GM12878 (cell line): ENCODE measurements at regions not wholly inside any gene's neighbourhood (a gene's known extent, or its start where the extent isn't known, plus 50 kb on each side); places are given as distances from the start of the nearest gene placed in this dataset.

Source experiments
- ATAC-seq: fragments of 200-7000 bp; cut with Tn5 transposase; 3 replicates; pipeline ENCODE4 v1.9.1; 2020; ENCODE audit warnings: mild to moderate bottlenecking, moderate library complexity
- BruUV-seq: library from RNA; stranded (reverse); fragments of 400-500 nt; replicated peaks from 2 replicates; lab custom pipeline; 2021; lab: Mats Ljungman, UMichigan
- CTCF ChIA-PET: fragments of 300-600 bp; sonication (Branson Sonifier 250); formaldehyde crosslinking; extraction: SDS; loops from one replicate; lab custom pipeline; 2021; ENCODE audit warnings: inconsistent platforms; lab: Yijun Ruan, JAX
- POLR2A ChIA-PET: fragments of 350-600 bp; formaldehyde crosslinking; extraction: SDS; loops from one replicate; lab custom pipeline; 2021; ENCODE audit warnings: inconsistent platforms; lab: Charles Lee
- RAD21 ChIA-PET: fragments of 300-600 bp; sonication (Branson Sonifier 250); formaldehyde crosslinking; loops from one replicate; lab custom pipeline; 2023; ENCODE audit warnings: antibody characterized with exemption; ENCODE audit not compliant: unreplicated experiment; lab: Charles Lee
- SMC1A ChIA-PET: fragments of 300-600 bp; sonication (Branson Sonifier 250); formaldehyde crosslinking; loops from one replicate; lab custom pipeline; 2023; ENCODE audit not compliant: unreplicated experiment, uncharacterized antibody; lab: Charles Lee
- DNase-seq: peaks from one replicate; pipeline ENCODE4 v3.0.0-alpha.2; 2011; ENCODE audit warnings: low read depth, low spot score
- FAIRE-seq: peaks from 3 replicates; lab custom pipeline; 2011; peaks lifted over from hg19 to GRCh38; lab: Jason Lieb, UNC
- H2AFZ ChIP-seq: 2 replicates; pipeline ENCODE4 v1.6.0; 2011; ENCODE audit warnings: low read depth, low read length, control low read depth; ENCODE audit not compliant: control insufficient read depth
- H3K27ac ChIP-seq: 2 replicates; pipeline ENCODE4 v1.5.1; 2011; ENCODE audit warnings: control low read depth; ENCODE audit not compliant: control insufficient read depth, insufficient read depth
- H3K27me3 ChIP-seq, 2 experiments: replicated peaks in 1 of 2; 2 replicates each; pipeline versions ENCODE4 v1.6.0 to v1.6.1; 2011; ENCODE audit warnings: low read length in 1 of 2; ENCODE audit not compliant: control insufficient read depth in 2 of 2, insufficient read depth in 2 of 2
- H3K36me3 ChIP-seq, 2 experiments: 2 replicates each; pipeline ENCODE4 v1.5.1; 2011; ENCODE audit warnings: low read length in 1 of 2; ENCODE audit not compliant: control insufficient read depth in 2 of 2, insufficient read depth in 2 of 2
- H3K4me1 ChIP-seq: 2 replicates; pipeline ENCODE4 v1.6.1; 2011; ENCODE audit warnings: mild to moderate bottlenecking, low read length, moderate library complexity, mixed read lengths; ENCODE audit not compliant: control insufficient read depth, insufficient read depth
- H3K4me2 ChIP-seq: 2 replicates; pipeline ENCODE4 v1.6.0; 2011; ENCODE audit warnings: control low read depth; ENCODE audit not compliant: control insufficient read depth, insufficient read depth
- H3K4me3 ChIP-seq: fragments of 200-600 bp; sonication (generic); 2 replicates; pipeline ENCODE4 v1.5.1; 2016
- H3K79me2 ChIP-seq: 2 replicates; pipeline ENCODE4 v1.6.0; 2011; ENCODE audit warnings: low read length; ENCODE audit not compliant: control insufficient read depth, insufficient read depth
- H3K9ac ChIP-seq: 2 replicates; pipeline ENCODE4 v1.8.0; 2011; ENCODE audit warnings: low read length, control low read depth, mixed read lengths; ENCODE audit not compliant: control insufficient read depth, insufficient read depth
- H3K9me3 ChIP-seq: replicated peaks from 3 replicates; pipeline ENCODE4 v1.5.1; 2011; ENCODE audit warnings: mild to moderate bottlenecking, low read length; ENCODE audit not compliant: control insufficient read depth, insufficient read depth
- H4K20me1 ChIP-seq: 2 replicates; pipeline ENCODE4 v1.6.0; 2011; ENCODE audit not compliant: control insufficient read depth, insufficient read depth
- BCL11A ChIP-seq: IDR thresholded peaks from 2 replicates; pipeline ENCODE4 v1.6.1; 2011; ENCODE audit warnings: low read depth, low read length
- CHD4 ChIP-seq: fragments of 200-600 bp; sonication (generic); IDR thresholded peaks from 2 replicates; pipeline ENCODE4 v1.6.1; 2016; ENCODE audit warnings: mild to moderate bottlenecking
- E4F1 ChIP-seq: fragments of 450-650 bp; IDR thresholded peaks from 2 replicates; pipeline ENCODE4 v1.6.1; 2018; ENCODE audit warnings: borderline replicate concordance, mild to moderate bottlenecking; ENCODE audit not compliant: partially characterized antibody
- KLF5 ChIP-seq: fragments of 450-650 bp; IDR thresholded peaks from 2 replicates; pipeline ENCODE4 v1.6.1; 2014; ENCODE audit warnings: mild to moderate bottlenecking; ENCODE audit not compliant: partially characterized antibody
- POLR2AphosphoS5 ChIP-seq: IDR thresholded peaks from 2 replicates; pipeline ENCODE4 v1.6.1; 2011; ENCODE audit warnings: mild to moderate bottlenecking, low read length, inconsistent platforms
- POU2F2 ChIP-seq: IDR thresholded peaks from 3 replicates; pipeline ENCODE4 v1.6.1; 2011; ENCODE audit warnings: low read depth, mild to moderate bottlenecking, low read length, borderline replicate concordance
- RBBP5 ChIP-seq: fragments of 200-600 bp; sonication (generic); conservative IDR thresholded peaks from 2 replicates; pipeline ENCODE4 v1.6.1; 2016
- TARDBP ChIP-seq: IDR thresholded peaks from 2 replicates; pipeline ENCODE4 v1.6.1; 2016; ENCODE audit warnings: borderline replicate concordance
- TCF3 ChIP-seq: IDR thresholded peaks from 2 replicates; pipeline ENCODE4 v1.6.1; 2012; ENCODE audit warnings: low read depth, mild to moderate bottlenecking, low read length, borderline replicate concordance; ENCODE audit not compliant: insufficient read depth
- WGBS: methylation state at CpG from one replicate; pipeline ENCODE4 v1.1.6; 2016; ENCODE audit warnings: low lambda C conversion rate; ENCODE audit not compliant: insufficient replicate concordance, insufficient coverage; ENCODE audit errors: missing lambda C conversion rate; 5-methylcytosine and 5-hydroxymethylcytosine counted together
- in situ Hi-C: fragments of 300-500 bp; cut with MboI; formaldehyde crosslinking; loops from 9 replicates; pipeline ENCODE4 v1.14.3; 2018; ENCODE audit warnings: mixed read lengths
- intact Hi-C: fragments of 100-400 bp; cut with micrococcal nuclease; formaldehyde crosslinking; loops from one replicate; pipeline ENCODE4 v1.14.2; 2022; ENCODE audit not compliant: unreplicated experiment
- TF ChIP-seq, protein P1 (sequence below): fragments of 450-650 bp; formaldehyde crosslinking; IDR thresholded peaks from 2 replicates; pipeline ENCODE4 v1.4.0; 2022; ENCODE audit warnings: mild to moderate bottlenecking, moderate library complexity
- TF ChIP-seq, protein P2 (sequence below): fragments of 450-650 bp; conservative IDR thresholded peaks from 2 replicates; pipeline ENCODE4 v1.6.1; 2017; ENCODE audit warnings: mild to moderate bottlenecking, moderate library complexity
- TF ChIP-seq, protein P3 (sequence below): fragments of 450-650 bp; IDR thresholded peaks from 2 replicates; pipeline ENCODE4 v1.6.1; 2014; ENCODE audit warnings: mild to moderate bottlenecking
- TF ChIP-seq, protein P4 (sequence below): IDR thresholded peaks from 2 replicates; pipeline ENCODE4 v1.6.1; 2012; ENCODE audit warnings: low read depth, low read length, improper control_type of control experiment

DNA sequence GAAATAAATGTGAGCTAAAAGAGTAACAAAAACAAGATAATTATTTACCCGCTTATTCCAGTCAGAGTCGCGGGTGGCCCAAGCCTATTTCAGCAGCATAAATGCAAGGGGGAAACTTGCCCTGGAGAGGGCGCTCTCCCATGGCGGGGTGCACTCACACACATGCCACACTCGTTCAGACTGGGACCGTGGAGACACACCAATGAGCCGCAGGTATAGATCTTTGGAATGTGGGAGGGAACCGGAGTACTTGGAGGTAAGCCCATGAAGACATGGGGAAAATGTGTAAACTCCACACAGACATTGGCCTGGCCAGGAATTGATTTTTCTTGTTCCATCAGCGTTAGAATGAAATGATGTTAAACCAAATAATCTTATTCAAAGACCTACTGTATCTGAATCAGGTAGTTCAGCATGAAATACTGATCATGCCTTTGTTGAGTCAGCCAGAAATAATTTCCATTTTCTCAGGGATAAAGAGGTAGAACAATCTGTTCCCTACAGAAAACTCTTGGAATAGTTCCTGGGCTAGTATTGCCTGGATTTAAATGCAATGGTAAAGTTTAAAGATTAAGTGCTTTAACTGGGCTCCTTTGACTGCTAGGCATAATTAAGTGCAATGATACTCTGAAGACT, 191.5 kb downstream of the MCHR2 start (continued):
- TF ChIP-seq, protein P1, sequence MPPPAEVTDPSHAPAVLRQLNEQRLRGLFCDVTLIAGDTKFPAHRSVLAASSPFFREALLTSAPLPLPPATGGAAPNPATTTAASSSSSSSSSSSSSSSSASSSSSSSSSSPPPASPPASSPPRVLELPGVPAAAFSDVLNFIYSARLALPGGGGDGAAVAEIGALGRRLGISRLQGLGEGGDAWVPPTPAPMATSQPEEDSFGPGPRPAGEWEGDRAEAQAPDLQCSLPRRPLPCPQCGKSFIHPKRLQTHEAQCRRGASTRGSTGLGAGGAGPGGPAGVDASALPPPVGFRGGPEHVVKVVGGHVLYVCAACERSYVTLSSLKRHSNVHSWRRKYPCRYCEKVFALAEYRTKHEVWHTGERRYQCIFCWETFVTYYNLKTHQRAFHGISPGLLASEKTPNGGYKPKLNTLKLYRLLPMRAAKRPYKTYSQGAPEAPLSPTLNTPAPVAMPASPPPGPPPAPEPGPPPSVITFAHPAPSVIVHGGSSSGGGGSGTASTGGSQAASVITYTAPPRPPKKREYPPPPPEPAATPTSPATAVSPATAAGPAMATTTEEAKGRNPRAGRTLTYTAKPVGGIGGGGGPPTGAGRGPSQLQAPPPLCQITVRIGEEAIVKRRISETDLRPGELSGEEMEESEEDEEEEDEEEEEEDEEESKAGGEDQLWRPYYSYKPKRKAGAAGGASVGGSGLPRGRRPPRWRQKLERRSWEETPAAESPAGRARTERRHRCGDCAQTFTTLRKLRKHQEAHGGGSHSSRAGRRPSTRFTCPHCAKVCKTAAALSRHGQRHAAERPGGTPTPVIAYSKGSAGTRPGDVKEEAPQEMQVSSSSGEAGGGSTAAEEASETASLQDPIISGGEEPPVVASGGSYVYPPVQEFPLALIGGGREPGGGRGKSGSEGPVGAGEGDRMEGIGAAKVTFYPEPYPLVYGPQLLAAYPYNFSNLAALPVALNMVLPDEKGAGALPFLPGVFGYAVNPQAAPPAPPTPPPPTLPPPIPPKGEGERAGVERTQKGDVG (CRISPR knock-in tag), result no peak

GRCh38 chr6:99808992-99809391, 185.0 kb downstream of the MCHR2 start:
- H3K9ac ChIP-seq, result no peak overlapping the region
- H2AFZ ChIP-seq, result no peak overlapping the region
- WGBS, result 38% methylated on average over 2 of the region's 2 CpGs
- FAIRE-seq (no peak), ATAC-seq (no peak), DNase-seq (no peak)
- SMC1A ChIA-PET, result no interaction called here
- H4K20me1 ChIP-seq, result no peaks in the 10 kb centered on the region
- no peak overlapping the region for H3K4me3 ChIP-seq
- no peak overlapping the region for H3K27ac ChIP-seq
- intact Hi-C loops, result no loop called here
- BruUV-seq, result no TSS peak
- no peak overlapping the region for H3K4me2 ChIP-seq
- no peaks in the 10 kb centered on the region for H3K9me3 ChIP-seq
- in situ Hi-C loops, result no loop called here
- RAD21 ChIA-PET, result no interaction called here
- POLR2A ChIA-PET, result no interaction called here
- H3K36me3 ChIP-seq, result no peaks in the 10 kb centered on the region
- CTCF ChIA-PET, result interaction anchor here (0.8 kb wide), 1 partner anchor 12 kb away, joined by 4 read pairs; no protein-coding TSS in a partner anchor
- H3K27me3 ChIP-seq, result no peaks in the 10 kb centered on the region; a peak in 1 of 4 replicates
- H3K4me1 ChIP-seq, result no peaks in the 10 kb centered on the region
- H3K79me2 ChIP-seq, result no peaks in the 10 kb centered on the region
- TF ChIP-seq POLR2AphosphoS5 (no peak), POU2F2 (no peak), CHD4 (no peak), BCL11A (no peak), RBBP5 (no peak), TARDBP (no peak), KLF5 (no peak), E4F1 (no peak), TCF3 (no peak)
- TF ChIP-seq, protein P2, sequence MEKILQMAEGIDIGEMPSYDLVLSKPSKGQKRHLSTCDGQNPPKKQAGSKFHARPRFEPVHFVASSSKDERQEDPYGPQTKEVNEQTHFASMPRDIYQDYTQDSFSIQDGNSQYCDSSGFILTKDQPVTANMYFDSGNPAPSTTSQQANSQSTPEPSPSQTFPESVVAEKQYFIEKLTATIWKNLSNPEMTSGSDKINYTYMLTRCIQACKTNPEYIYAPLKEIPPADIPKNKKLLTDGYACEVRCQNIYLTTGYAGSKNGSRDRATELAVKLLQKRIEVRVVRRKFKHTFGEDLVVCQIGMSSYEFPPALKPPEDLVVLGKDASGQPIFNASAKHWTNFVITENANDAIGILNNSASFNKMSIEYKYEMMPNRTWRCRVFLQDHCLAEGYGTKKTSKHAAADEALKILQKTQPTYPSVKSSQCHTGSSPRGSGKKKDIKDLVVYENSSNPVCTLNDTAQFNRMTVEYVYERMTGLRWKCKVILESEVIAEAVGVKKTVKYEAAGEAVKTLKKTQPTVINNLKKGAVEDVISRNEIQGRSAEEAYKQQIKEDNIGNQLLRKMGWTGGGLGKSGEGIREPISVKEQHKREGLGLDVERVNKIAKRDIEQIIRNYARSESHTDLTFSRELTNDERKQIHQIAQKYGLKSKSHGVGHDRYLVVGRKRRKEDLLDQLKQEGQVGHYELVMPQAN, result no peak
- TF ChIP-seq, protein P3, sequence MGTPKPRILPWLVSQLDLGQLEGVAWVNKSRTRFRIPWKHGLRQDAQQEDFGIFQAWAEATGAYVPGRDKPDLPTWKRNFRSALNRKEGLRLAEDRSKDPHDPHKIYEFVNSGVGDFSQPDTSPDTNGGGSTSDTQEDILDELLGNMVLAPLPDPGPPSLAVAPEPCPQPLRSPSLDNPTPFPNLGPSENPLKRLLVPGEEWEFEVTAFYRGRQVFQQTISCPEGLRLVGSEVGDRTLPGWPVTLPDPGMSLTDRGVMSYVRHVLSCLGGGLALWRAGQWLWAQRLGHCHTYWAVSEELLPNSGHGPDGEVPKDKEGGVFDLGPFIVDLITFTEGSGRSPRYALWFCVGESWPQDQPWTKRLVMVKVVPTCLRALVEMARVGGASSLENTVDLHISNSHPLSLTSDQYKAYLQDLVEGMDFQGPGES, result no peak
- TF ChIP-seq, protein P4, sequence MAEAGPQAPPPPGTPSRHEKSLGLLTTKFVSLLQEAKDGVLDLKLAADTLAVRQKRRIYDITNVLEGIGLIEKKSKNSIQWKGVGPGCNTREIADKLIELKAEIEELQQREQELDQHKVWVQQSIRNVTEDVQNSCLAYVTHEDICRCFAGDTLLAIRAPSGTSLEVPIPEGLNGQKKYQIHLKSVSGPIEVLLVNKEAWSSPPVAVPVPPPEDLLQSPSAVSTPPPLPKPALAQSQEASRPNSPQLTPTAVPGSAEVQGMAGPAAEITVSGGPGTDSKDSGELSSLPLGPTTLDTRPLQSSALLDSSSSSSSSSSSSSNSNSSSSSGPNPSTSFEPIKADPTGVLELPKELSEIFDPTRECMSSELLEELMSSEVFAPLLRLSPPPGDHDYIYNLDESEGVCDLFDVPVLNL, result no peak
